H1 (cell line): ENCODE measurements at regions not wholly inside any gene's neighbourhood (a gene's known extent, or its start where the extent isn't known, plus 50 kb on each side); places are given as distances from the start of the nearest gene placed in this dataset.

Experiments
- CTCF ChIA-PET: fragments of 300-600 bp; sonication (Branson Sonifier 250); formaldehyde crosslinking; loops from one replicate; lab custom pipeline; 2021; ENCODE audit not compliant: partially characterized antibody; lab: Charles Lee
- POLR2A ChIA-PET: fragments of 300-600 bp; sonication (Branson Sonifier 250); formaldehyde crosslinking; loops from one replicate; lab custom pipeline; 2021; ENCODE audit warnings: inconsistent platforms; ENCODE audit not compliant: partially characterized antibody; lab: Charles Lee
- DNase-seq, 2 experiments: peaks; one replicate each; pipeline versions ENCODE4 v3.0.0 to v3.0.0-alpha.2; 2010 to 2022; ENCODE audit warnings: low spot score in 2 of 2, low read depth in 1 of 2, mixed read lengths in 1 of 2
- FAIRE-seq: peaks from 2 replicates; lab custom pipeline; 2011; peaks lifted over from hg19 to GRCh38; lab: Jason Lieb, UNC
- H2AFZ ChIP-seq: 2 replicates; pipeline ENCODE4 v1.8.1; 2012; ENCODE audit warnings: low read length, inconsistent platforms
- H2AK5ac ChIP-seq: 2 replicates; pipeline ENCODE4 v1.6.1; 2013; ENCODE audit warnings: low read depth, low read length
- H2BK120ac ChIP-seq: replicated peaks from 2 replicates; pipeline ENCODE3; 2013; ENCODE audit warnings: low read depth, low read length, inconsistent platforms
- H2BK12ac ChIP-seq: 2 replicates; pipeline ENCODE4 v1.6.1; 2013; ENCODE audit warnings: low read depth, low read length
- H2BK15ac ChIP-seq: 2 replicates; pipeline ENCODE4 v1.6.1; 2013; ENCODE audit warnings: low read length
- H2BK20ac ChIP-seq: 2 replicates; pipeline ENCODE4 v1.6.1; 2013; ENCODE audit warnings: low read length
- H2BK5ac ChIP-seq: 2 replicates; pipeline ENCODE4 v1.6.1; 2013; ENCODE audit warnings: low read depth, low read length
- H3K14ac ChIP-seq: 2 replicates; pipeline ENCODE4 v1.6.1; 2013; ENCODE audit warnings: inconsistent platforms; ENCODE audit not compliant: insufficient read length
- H3K18ac ChIP-seq: 2 replicates; pipeline ENCODE4 v1.6.1; 2013; ENCODE audit warnings: low read length; ENCODE audit errors: extremely low read depth
- H3K23ac ChIP-seq: 2 replicates; pipeline ENCODE4 v1.6.1; 2013; ENCODE audit warnings: inconsistent platforms; ENCODE audit not compliant: insufficient read length
- H3K23me2 ChIP-seq: 2 replicates; pipeline ENCODE4 v1.6.1; 2013; ENCODE audit warnings: low read depth, low read length
- H3K27ac ChIP-seq: 2 replicates; pipeline ENCODE4 v1.6.1; 2011; ENCODE audit warnings: low read depth, low read length, inconsistent platforms
- H3K27me3 ChIP-seq, 4 experiments: replicated peaks in 1 of 4; 1 replicate in 1 of 4; 2 replicates in 3 of 4; pipeline versions ENCODE4 v1.6.1 to v1.8.1; 2011 to 2013; ENCODE audit warnings: low read length in 3 of 4, mild to moderate bottlenecking in 3 of 4, inconsistent platforms in 2 of 4, mixed read lengths in 2 of 4, moderate library complexity in 1 of 4; ENCODE audit not compliant: control insufficient read depth in 3 of 4, insufficient read depth in 3 of 4; ENCODE audit errors: extremely low read depth in 1 of 4
- H3K36me3 ChIP-seq, 4 experiments: 2 replicates each; pipeline versions ENCODE4 v1.6.1 to v1.8.1; 2011 to 2013; ENCODE audit warnings: mild to moderate bottlenecking in 4 of 4, low read length in 3 of 4, moderate library complexity in 2 of 4, control low read depth in 1 of 4, inconsistent platforms in 1 of 4; ENCODE audit not compliant: insufficient read depth in 4 of 4, control insufficient read depth in 2 of 4
- H3K4ac ChIP-seq: replicated peaks from 2 replicates; pipeline ENCODE3; 2013; ENCODE audit warnings: low read length, low read depth, mixed read lengths, inconsistent platforms; ENCODE audit not compliant: insufficient read length
- H3K4me1 ChIP-seq, 4 experiments: replicated peaks in 1 of 4; 1 replicate in 1 of 4; 2 replicates in 3 of 4; pipeline versions ENCODE4 v1.6.1 to v1.8.1; 2011 to 2013; ENCODE audit warnings: low read length in 3 of 4, inconsistent platforms in 2 of 4, mixed read lengths in 1 of 4; ENCODE audit not compliant: insufficient read depth in 4 of 4, control insufficient read depth in 3 of 4
- H3K4me2 ChIP-seq, 2 experiments: 2 replicates each; pipeline versions ENCODE4 v1.6.1 to v1.8.1; 2011 to 2013; ENCODE audit warnings: low read depth in 2 of 2, low read length in 2 of 2, control low read depth in 1 of 2, inconsistent platforms in 1 of 2, mild to moderate bottlenecking in 1 of 2; ENCODE audit not compliant: insufficient read depth in 1 of 2
- H3K4me3 ChIP-seq, 4 experiments: fragments of 200-600, 300-600 bp in 1 of 4; sonication (generic), shearing (Covaris generic), sonication (Bioruptor Twin) in 1 of 4; 2 replicates each; pipeline versions ENCODE4 v1.5.1 to v1.8.1; 2011 to 2016; ENCODE audit warnings: low read length in 4 of 4, low read depth in 3 of 4, control low read depth in 2 of 4, inconsistent platforms in 2 of 4, mild to moderate bottlenecking in 2 of 4, mixed read lengths in 1 of 4, moderate library complexity in 1 of 4; ENCODE audit not compliant: insufficient read depth in 2 of 4; ENCODE audit errors: extremely low read depth in 1 of 4
- H3K56ac ChIP-seq: replicated peaks from 2 replicates; pipeline ENCODE3; 2013; ENCODE audit warnings: low read depth, mild to moderate bottlenecking, mixed read lengths, low read length, inconsistent platforms; ENCODE audit not compliant: insufficient read length
- H3K79me1 ChIP-seq: 2 replicates; pipeline ENCODE4 v1.6.1; 2013; ENCODE audit warnings: low read depth, low read length, control low read depth
- H3K79me2 ChIP-seq, 2 experiments: 2 replicates each; pipeline versions ENCODE4 v1.6.1 to v1.8.1; 2012 to 2013; ENCODE audit warnings: low read length in 2 of 2, mild to moderate bottlenecking in 2 of 2, inconsistent platforms in 1 of 2; ENCODE audit not compliant: insufficient read depth in 2 of 2, control insufficient read depth in 1 of 2
- H3K9ac ChIP-seq, 4 experiments: replicated peaks in 1 of 4; 1 replicate in 1 of 4; 2 replicates in 3 of 4; pipeline versions ENCODE4 v1.6.1 to v1.8.1; 2011 to 2013; ENCODE audit warnings: low read depth in 3 of 4, low read length in 3 of 4, control low read depth in 2 of 4, mild to moderate bottlenecking in 2 of 4, moderate library complexity in 2 of 4, inconsistent platforms in 1 of 4; ENCODE audit errors: extremely low read depth in 1 of 4
- H3K9me3 ChIP-seq, 2 experiments: 2 replicates each; pipeline versions ENCODE4 v1.6.1 to v1.8.1; 2012 to 2013; ENCODE audit warnings: mild to moderate bottlenecking in 2 of 2, moderate library complexity in 2 of 2, control low read depth in 1 of 2, inconsistent platforms in 1 of 2, low read depth in 1 of 2, low read length in 1 of 2, mixed read lengths in 1 of 2; ENCODE audit not compliant: insufficient read depth in 2 of 2
- H4K20me1 ChIP-seq, 2 experiments: replicated peaks in 1 of 2; 2 replicates each; pipeline versions ENCODE3 to v1.8.1; 2011 to 2013; ENCODE audit warnings: inconsistent platforms in 2 of 2, low read length in 2 of 2, mild to moderate bottlenecking in 1 of 2; ENCODE audit not compliant: insufficient read depth in 2 of 2, control insufficient read depth in 1 of 2
- H4K5ac ChIP-seq: 2 replicates; pipeline ENCODE4 v1.6.1; 2013; ENCODE audit warnings: low read length, low read depth, mixed read lengths, inconsistent platforms; ENCODE audit not compliant: insufficient read length
- H4K8ac ChIP-seq: 2 replicates; pipeline ENCODE4 v1.8.0; 2013; ENCODE audit warnings: mild to moderate bottlenecking, moderate library complexity, low read length, inconsistent platforms; ENCODE audit not compliant: insufficient read depth; ENCODE audit errors: extremely low read depth
- H4K91ac ChIP-seq: replicated peaks from 2 replicates; pipeline ENCODE3; 2013; ENCODE audit warnings: low read length, mixed read lengths, inconsistent platforms; ENCODE audit not compliant: insufficient read length
- CBX8 ChIP-seq: fragments of 300-800, 300-1000 bp; sonication (generic); IDR thresholded peaks from 2 replicates; pipeline ENCODE4 v1.7.1; 2016; ENCODE audit warnings: low read depth, low read length, borderline replicate concordance
- CHD1 ChIP-seq: IDR thresholded peaks from 2 replicates; pipeline ENCODE4 v1.6.1; 2012; ENCODE audit warnings: low read depth, low read length, improper control_type of control experiment
- CHD2 ChIP-seq: IDR thresholded peaks from 2 replicates; pipeline ENCODE4 v1.6.1; 2012; ENCODE audit warnings: low read length, improper control_type of control experiment
- FOSL1 ChIP-seq: IDR thresholded peaks from 2 replicates; pipeline ENCODE4 v1.6.1; 2011; ENCODE audit warnings: mild to moderate bottlenecking, low read depth, low read length, moderate library complexity; ENCODE audit not compliant: insufficient read depth
- GTF2F1 ChIP-seq: IDR thresholded peaks from 2 replicates; pipeline ENCODE4 v1.6.1; 2012; ENCODE audit warnings: low read depth, low read length, improper control_type of control experiment, borderline replicate concordance
- RAD21 ChIP-seq, 2 experiments: IDR thresholded peaks in 1 of 2; conservative IDR thresholded peaks in 1 of 2; 2 replicates each; pipeline ENCODE4 v1.6.1; 2011; ENCODE audit warnings: low read depth in 2 of 2, low read length in 2 of 2, improper control_type of control experiment in 1 of 2, inconsistent platforms in 1 of 2, mild to moderate bottlenecking in 1 of 2, moderate library complexity in 1 of 2
- SIN3A ChIP-seq, 2 experiments: IDR thresholded peaks in 1 of 2; conservative IDR thresholded peaks in 1 of 2; 2 replicates each; pipeline ENCODE4 v1.6.1; 2011 to 2012; ENCODE audit warnings: low read length in 2 of 2, improper control_type of control experiment in 1 of 2, low read depth in 1 of 2, mild to moderate bottlenecking in 1 of 2
- TBP ChIP-seq: IDR thresholded peaks from 2 replicates; pipeline ENCODE4 v1.6.1; 2011; ENCODE audit warnings: low read depth, low read length, improper control_type of control experiment
- WGBS, 2 experiments: shearing (Covaris generic) in 1 of 2; methylation state at CpG; one replicate each; pipeline versions ENCODE4 v1.1.6 to v1.1.7; 2013 to 2015; ENCODE audit warnings: low lambda C conversion rate in 2 of 2, mixed read lengths in 2 of 2, inconsistent platforms in 1 of 2, low coverage in 1 of 2, missing lambda C conversion rate in 1 of 2; ENCODE audit not compliant: insufficient replicate concordance in 2 of 2, insufficient coverage in 1 of 2, insufficient read length in 1 of 2; ENCODE audit errors: extremely low coverage in 1 of 2, missing lambda C conversion rate in 1 of 2; 5-methylcytosine and 5-hydroxymethylcytosine counted together

DNA sequence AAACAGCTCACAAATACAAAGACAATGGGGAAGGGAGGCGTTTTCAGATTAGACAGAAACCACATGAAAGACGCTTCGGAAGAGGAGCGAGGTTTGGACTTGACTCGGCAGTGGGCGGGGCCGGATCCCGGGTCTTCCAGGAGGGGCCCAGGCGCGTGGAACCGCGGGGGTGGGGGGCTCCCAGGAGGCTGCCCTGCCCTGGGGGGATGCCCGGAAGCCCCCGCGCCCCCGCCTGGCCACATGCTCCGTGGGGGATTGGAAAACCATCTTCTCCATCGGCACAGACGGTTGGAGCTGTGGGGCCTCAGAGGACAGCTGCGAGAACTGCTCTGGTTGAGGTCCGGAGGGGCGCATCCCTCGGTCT, 186.0 kb upstream of the SHH start:
- POLR2A ChIA-PET, result no interaction called here
- no peak overlapping the region for H2BK5ac ChIP-seq
- no peak for FAIRE-seq
- H3K27me3 ChIP-seq, result no peaks in the 10 kb centered on the region
- WGBS, 2 experiments, result 91% methylated on average over 11 of the region's 23 CpGs; no CpG with 5 or more reads in 1 of the 2 experiments
- H2BK20ac ChIP-seq, result no peak overlapping the region
- no peak overlapping the region for H3K18ac ChIP-seq
- H3K23ac ChIP-seq, result no peak overlapping the region
- no peak overlapping the region for H3K9ac ChIP-seq
- no peak overlapping the region for H4K5ac ChIP-seq
- no peak for DNase-seq
- no peak for TF ChIP-seq CHD2
- TF ChIP-seq TBP, result no peak
- no peak for TF ChIP-seq CBX8
- TF ChIP-seq GTF2F1, result no peak
- TF ChIP-seq SIN3A (conservative IDR thresholded peaks at IDR 0.05 in 1 of 2, IDR thresholded peaks at IDR 0.05 in 1 of 2; ENCODE audit: low read depth in 1 of 2, low read length in 2 of 2), result no peak
- TF ChIP-seq CHD1, result no peak
- TF ChIP-seq FOSL1, result no peak
- TF ChIP-seq RAD21 (IDR thresholded peaks at IDR 0.05 in 1 of 2, conservative IDR thresholded peaks at IDR 0.05 in 1 of 2; ENCODE audit: low read depth in 2 of 2, low read length in 2 of 2), result no peak
- H3K4me1 ChIP-seq, result no peaks in the 10 kb centered on the region; a peak in 1 of 7 replicates
- H3K4me2 ChIP-seq, result no peak overlapping the region
- no peak overlapping the region for H2AFZ ChIP-seq
- H2BK12ac ChIP-seq, result no peak overlapping the region
- no peak overlapping the region for H3K27ac ChIP-seq
- H3K36me3 ChIP-seq, result no peaks in the 10 kb centered on the region
- no peak overlapping the region for H2BK15ac ChIP-seq
- H3K9me3 ChIP-seq, result peaks cover 0 to 3% of the 10 kb centered on the region in 2 experiments; a peak in 1 of 4 replicates
- H3K23me2 ChIP-seq, result no peaks in the 10 kb centered on the region
- no peak overlapping the region for H2BK120ac ChIP-seq
- no peaks in the 10 kb centered on the region for H3K79me2 ChIP-seq
- H3K4ac ChIP-seq, result no peak overlapping the region
- no peak overlapping the region for H4K8ac ChIP-seq
- CTCF ChIA-PET, result no interaction called here
- no peaks in the 10 kb centered on the region for H4K20me1 ChIP-seq
- H3K56ac ChIP-seq, result no peak overlapping the region
- no peaks in the 10 kb centered on the region for H3K79me1 ChIP-seq
- H4K91ac ChIP-seq, result no peak overlapping the region
- H2AK5ac ChIP-seq, result no peak overlapping the region
- no peak overlapping the region for H3K14ac ChIP-seq
- H3K4me3 ChIP-seq, result no peak overlapping the region
